ENCODE measurements at regions not wholly inside any gene's neighbourhood (a gene's known extent, or its start where the extent isn't known, plus 50 kb on each side); places are given as distances from the start of the nearest gene placed in this dataset.
A peak's percentile ranks its signal among the peaks of the same experiment; 100 is the strongest.

- no peak overlapping the region for H3K27ac ChIP-seq
- no peak overlapping the region for H3K4me3 ChIP-seq
- no peak for DNase-seq
- TF ChIP-seq POLR2A (IDR thresholded peaks at IDR 0.05) (no peak), CTCF (IDR thresholded peaks at IDR 0.05) (no peak)
- no peaks in the 10 kb centered on the region for H3K4me1 ChIP-seq (replicated peaks in 1 of 2)
- no peaks in the 10 kb centered on the region for H3K27me3 ChIP-seq
- intact Hi-C loops (cut with DNase I): no loop called here
- WGBS, 4 donors: 54 to 77% (median 69%) methylated on average over 1 of the region's 1 CpG
- no peaks in the 10 kb centered on the region for H3K36me3 ChIP-seq (replicated peaks in 1 of 2)
- no peaks in the 10 kb centered on the region for H3K9me3 ChIP-seq (replicated peaks in 1 of 3)
These were observed 893.2 kb downstream of the BRD1 start for GRCh38 chr22:48934446-48934845.

DNA sequence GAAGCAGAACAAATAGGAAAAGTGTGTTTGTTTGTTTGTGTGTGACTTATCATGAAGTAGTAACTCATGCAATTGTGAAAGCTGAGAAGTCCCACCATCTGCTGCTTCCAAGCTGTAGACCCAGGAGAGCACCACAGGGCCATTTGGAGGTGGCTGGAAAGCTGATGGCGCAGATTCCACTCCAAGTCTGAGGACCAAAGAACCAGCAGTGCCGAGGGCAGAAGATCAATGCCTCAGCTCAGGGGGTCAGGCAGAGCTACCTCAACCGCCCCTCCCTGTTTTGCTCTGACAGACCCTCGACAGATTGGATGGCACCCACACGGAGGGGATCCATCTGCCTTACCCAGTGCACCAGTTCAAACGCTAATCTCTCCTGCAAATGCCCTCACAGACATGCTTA lies 896.2 kb downstream of the BRD1 start:
- Histone ChIP-seq H3K27me3 (no peaks in the 10 kb centered on the region), H3K27ac (no peak overlapping the region), H3K4me1 (replicated peaks in 1 of 2) (no peaks in the 10 kb centered on the region), H3K9me3 (replicated peaks in 1 of 3) (no peaks in the 10 kb centered on the region), H3K4me3 (no peak overlapping the region), H3K36me3 (replicated peaks in 1 of 2) (no peaks in the 10 kb centered on the region)
- TF ChIP-seq POLR2A (IDR thresholded peaks at IDR 0.05) (no peak), CTCF (IDR thresholded peaks at IDR 0.05) (no peak)
- intact Hi-C loops (cut with DNase I): no loop called here
- peak in 1 of 7 donors; percentile 14 for DNase-seq
- 65 to 85% (median 74%) methylated on average over 6 of the region's 6 CpGs for WGBS, 4 donors

- intact Hi-C loops (cut with DNase I): no loop called here
- Histone ChIP-seq H3K27me3 (no peaks in the 10 kb centered on the region), H3K27ac (no peak overlapping the region), H3K36me3 (replicated peaks in 1 of 2) (no peaks in the 10 kb centered on the region), H3K9me3 (replicated peaks in 1 of 3) (no peaks in the 10 kb centered on the region), H3K4me1 (replicated peaks in 1 of 2) (no peaks in the 10 kb centered on the region), H3K4me3 (no peak overlapping the region)
- peak in 1 of 7 donors; percentile 5 for DNase-seq
- WGBS, 4 donors: 60 to 77% (median 70%) methylated on average over 6 to 10 of the region's 10 CpGs
- no peak for TF ChIP-seq POLR2A (IDR thresholded peaks at IDR 0.05)
- no peak for TF ChIP-seq CTCF (IDR thresholded peaks at IDR 0.05)
These were observed 898.3 kb downstream of the BRD1 start for GRCh38 chr22:48929276-48929790.

DNA sequence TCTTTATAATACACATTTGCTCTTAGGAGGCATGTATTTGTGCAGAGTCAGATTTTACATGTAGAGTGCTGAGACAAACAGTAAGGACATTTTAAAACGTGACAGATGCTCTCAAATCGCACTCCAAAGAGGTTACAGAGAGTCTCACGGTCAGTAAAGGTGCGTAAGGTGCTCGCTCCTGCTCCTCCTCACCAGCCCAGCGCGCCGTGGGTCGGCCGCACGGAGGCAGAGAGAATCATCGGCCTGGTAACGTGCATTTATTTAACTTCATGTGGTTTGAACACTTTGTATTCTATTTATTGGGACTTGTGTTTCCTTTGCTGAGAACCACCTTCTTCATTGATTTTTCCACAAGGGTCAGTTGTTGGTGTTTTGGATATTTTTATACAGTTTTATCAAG lies 900.1 kb downstream of the BRD1 start:
- Histone ChIP-seq H3K27me3 (no peaks in the 10 kb centered on the region), H3K4me3 (no peak overlapping the region), H3K4me1 (replicated peaks in 1 of 2) (no peaks in the 10 kb centered on the region), H3K9me3 (replicated peaks in 1 of 3) (no peaks in the 10 kb centered on the region), H3K36me3 (replicated peaks in 1 of 2) (no peaks in the 10 kb centered on the region), H3K27ac (no peak overlapping the region)
- DNase-seq: no peak
- intact Hi-C loops (cut with DNase I): no loop called here
- TF ChIP-seq POLR2A (IDR thresholded peaks at IDR 0.05): no peak
- no peak for TF ChIP-seq CTCF (IDR thresholded peaks at IDR 0.05)
- WGBS, 4 donors: 73 to 81% (median 80%) methylated on average over 13 of the region's 13 CpGs

Data from adrenal gland (tissue), 9 donors.